IMR-90 (cell line): ENCODE measurements at regions not wholly inside any gene's neighbourhood (a gene's known extent, or its start where the extent isn't known, plus 50 kb on each side); places are given as distances from the start of the nearest gene placed in this dataset.

Experiments used
- ATAC-seq: fragments of 200-7000 bp; cut with Tn5 transposase; 2 replicates; pipeline ENCODE4 v1.9.1; 2020; ENCODE audit warnings: low read depth, mild to moderate bottlenecking, moderate library complexity
- BruUV-seq: library from RNA; stranded (reverse); fragments of 400-500 nt; replicated peaks from 2 replicates; lab custom pipeline; 2021; lab: Mats Ljungman, UMichigan
- CTCF ChIA-PET: fragments of 300-600 bp; formaldehyde crosslinking; extraction: SDS; loops from one replicate; lab custom pipeline; 2021; ENCODE audit warnings: antibody characterized with exemption; lab: Yijun Ruan, JAX
- POLR2A ChIA-PET: fragments of 300-600 bp; sonication (Branson Sonifier 250); formaldehyde crosslinking; loops from one replicate; lab custom pipeline; 2022; ENCODE audit warnings: antibody characterized with exemption; ENCODE audit not compliant: unreplicated experiment; lab: Charles Lee
- DNase-seq: peaks from one replicate; pipeline ENCODE4 v3.0.0; 2013
- H2AFZ ChIP-seq: replicated peaks from 2 replicates; pipeline ENCODE3; 2013; ENCODE audit warnings: low read length, mild to moderate bottlenecking; ENCODE audit not compliant: poor library complexity
- H2AK5ac ChIP-seq: 2 replicates; pipeline ENCODE4 v1.6.1; 2013; ENCODE audit warnings: low read depth, low read length, inconsistent platforms
- H2AK9ac ChIP-seq: replicated peaks from 2 replicates; pipeline ENCODE3; 2013; ENCODE audit warnings: mild to moderate bottlenecking, low read depth, low read length, moderate library complexity; ENCODE audit not compliant: poor library complexity
- H2BK120ac ChIP-seq: 2 replicates; pipeline ENCODE4 v1.6.1; 2013; ENCODE audit warnings: low read depth, low read length, inconsistent platforms
- H2BK15ac ChIP-seq: 3 replicates; pipeline ENCODE4 v1.6.1; 2013; ENCODE audit warnings: low read depth, low read length, inconsistent platforms
- H2BK20ac ChIP-seq: 2 replicates; pipeline ENCODE4 v1.6.1; 2013; ENCODE audit warnings: low read depth, mild to moderate bottlenecking, inconsistent platforms, low read length, moderate library complexity
- H2BK5ac ChIP-seq: 2 replicates; pipeline ENCODE4 v1.6.1; 2013; ENCODE audit warnings: mild to moderate bottlenecking, low read depth, low read length, inconsistent platforms; ENCODE audit not compliant: poor library complexity, severe bottlenecking
- H3K14ac ChIP-seq: replicated peaks from 2 replicates; pipeline ENCODE4 v1.6.1; 2013; ENCODE audit warnings: low read depth, low read length, inconsistent platforms
- H3K18ac ChIP-seq: 2 replicates; pipeline ENCODE4 v1.6.1; 2013; ENCODE audit warnings: low read depth, low read length, control low read depth
- H3K23ac ChIP-seq: 2 replicates; pipeline ENCODE4 v1.6.1; 2013; ENCODE audit warnings: low read depth, low read length, inconsistent platforms
- H3K27ac ChIP-seq: 2 replicates; pipeline ENCODE4 v1.5.1; 2013; ENCODE audit warnings: mild to moderate bottlenecking, control low read depth, low read length; ENCODE audit not compliant: insufficient read depth
- H3K27me3 ChIP-seq: 2 replicates; pipeline ENCODE4 v1.6.1; 2013; ENCODE audit warnings: low read length; ENCODE audit not compliant: control insufficient read depth, insufficient read depth
- H3K36me3 ChIP-seq: 2 replicates; pipeline ENCODE4 v1.6.1; 2013; ENCODE audit warnings: low read length, mixed read lengths; ENCODE audit not compliant: control insufficient read depth, insufficient read depth
- H3K4ac ChIP-seq: 2 replicates; pipeline ENCODE4 v1.6.1; 2013; ENCODE audit warnings: low read depth, low read length, inconsistent platforms
- H3K4me1 ChIP-seq: 2 replicates; pipeline ENCODE4 v1.6.1; 2013; ENCODE audit warnings: low read length, mixed read lengths; ENCODE audit not compliant: control insufficient read depth, insufficient read depth
- H3K4me2 ChIP-seq: 2 replicates; pipeline ENCODE4 v1.6.1; 2013; ENCODE audit warnings: low read depth, mild to moderate bottlenecking, control low read depth, low read length, moderate library complexity
- H3K4me3 ChIP-seq: 2 replicates; pipeline ENCODE4 v1.5.1; 2013; ENCODE audit warnings: low read depth, mild to moderate bottlenecking, control low read depth, low read length, moderate library complexity; ENCODE audit not compliant: insufficient read depth
- H3K56ac ChIP-seq: 2 replicates; pipeline ENCODE4 v1.6.1; 2013; ENCODE audit warnings: low read length, inconsistent platforms; ENCODE audit not compliant: insufficient read depth; ENCODE audit errors: extremely low read depth
- H3K79me1 ChIP-seq, 2 experiments: 2 replicates each; pipeline ENCODE4 v1.6.1; 2013; ENCODE audit warnings: low read length in 2 of 2, inconsistent platforms in 1 of 2, low read depth in 1 of 2
- H3K9ac ChIP-seq: 2 replicates; pipeline ENCODE4 v1.6.1; 2013; ENCODE audit warnings: low read depth, low read length, control low read depth
- H3K9me1 ChIP-seq: 2 replicates; pipeline ENCODE4 v1.6.1; 2013; ENCODE audit warnings: low read length, inconsistent platforms; ENCODE audit not compliant: insufficient read depth
- H3K9me3 ChIP-seq: 2 replicates; pipeline ENCODE4 v1.6.1; 2013; ENCODE audit warnings: low read length; ENCODE audit not compliant: control insufficient read depth, insufficient read depth
- H4K20me1 ChIP-seq: 2 replicates; pipeline ENCODE4 v1.6.1; 2013; ENCODE audit warnings: low read length, inconsistent platforms; ENCODE audit not compliant: insufficient read depth
- H4K5ac ChIP-seq: 2 replicates; pipeline ENCODE4 v1.6.1; 2013; ENCODE audit warnings: mild to moderate bottlenecking, low read depth, low read length, control low read depth
- H4K8ac ChIP-seq, 2 experiments: 2 replicates each; pipeline ENCODE4 v1.6.1; 2013; ENCODE audit warnings: low read depth in 2 of 2, low read length in 2 of 2, control low read depth in 1 of 2, inconsistent platforms in 1 of 2
- H4K91ac ChIP-seq: 2 replicates; pipeline ENCODE4 v1.6.1; 2013; ENCODE audit warnings: low read depth, low read length, inconsistent platforms; ENCODE audit not compliant: insufficient read depth
- CEBPB ChIP-seq: IDR thresholded peaks from 2 replicates; pipeline ENCODE4 v1.6.1; 2012; ENCODE audit warnings: low read depth, low read length, improper control_type of control experiment
- CHD1 ChIP-seq: IDR thresholded peaks from 2 replicates; pipeline ENCODE4 v1.6.1; 2012; ENCODE audit warnings: low read depth, low read length, improper control_type of control experiment
- CTCF ChIP-seq: conservative IDR thresholded peaks from 2 replicates; pipeline ENCODE4 v1.5.1; 2012; ENCODE audit warnings: mild to moderate bottlenecking, low read depth, low read length, improper control_type of control experiment
- MAFK ChIP-seq: IDR thresholded peaks from 2 replicates; pipeline ENCODE4 v1.6.1; 2012; ENCODE audit warnings: low read depth, low read length, improper control_type of control experiment
- NFE2L2 ChIP-seq: fragments of 150-350 bp; IDR thresholded peaks from 2 replicates; pipeline ENCODE4 v1.6.1; 2016; ENCODE audit warnings: low read depth, mild to moderate bottlenecking, low read length
- POLR2A ChIP-seq: IDR thresholded peaks from 2 replicates; pipeline ENCODE4 v1.6.1; 2012; ENCODE audit warnings: mild to moderate bottlenecking, low read depth, low read length
- RAD21 ChIP-seq: IDR thresholded peaks from 2 replicates; pipeline ENCODE4 v1.6.1; 2012; ENCODE audit warnings: low read length, improper control_type of control experiment
- SMC3 ChIP-seq: fragments of 150-350 bp; IDR thresholded peaks from 2 replicates; pipeline ENCODE4 v1.6.1; 2016; ENCODE audit warnings: low read depth, mild to moderate bottlenecking, antibody characterized with exemption, low read length, moderate library complexity
- USF2 ChIP-seq: fragments of 150-350 bp; IDR thresholded peaks from 2 replicates; pipeline ENCODE4 v1.6.1; 2017; ENCODE audit warnings: mild to moderate bottlenecking, antibody characterized with exemption, low read length, low read depth
- WGBS, 2 experiments: methylation state at CpG; one replicate each; pipeline versions ENCODE4 v1.1.5 to v1.1.7; 2013; ENCODE audit warnings: missing lambda C conversion rate in 2 of 2; ENCODE audit not compliant: insufficient read length in 1 of 2; ENCODE audit errors: extremely low coverage in 2 of 2; 5-methylcytosine and 5-hydroxymethylcytosine counted together
- dilution Hi-C: fragments of 300-500 bp; cut with HindIII; formaldehyde crosslinking; loops from one replicate; pipeline ENCODE4 v1.14.3; 2018; ENCODE audit warnings: low sequenced_read_pairs; ENCODE audit not compliant: unreplicated experiment
- in situ Hi-C: fragments of 300-500 bp; cut with MboI; formaldehyde crosslinking; loops from 3 replicates; pipeline ENCODE4 v1.14.3; 2019; ENCODE audit warnings: low sequenced_read_pairs, inconsistent platforms, mixed read lengths
- intact Hi-C: fragments of 100-400 bp; cut with micrococcal nuclease; formaldehyde crosslinking; loops from 2 replicates; pipeline ENCODE4 v1.10.0; 2022

GRCh38 chr12:104835317-104835716, 122.8 kb downstream of the SLC41A2 start:
- ChIA-PET POLR2A (interaction anchor here (0.6 kb wide), 1 partner anchor 324 kb away, joined by 3 read pairs; no protein-coding TSS in a partner anchor), CTCF (no interaction called here)
- Histone ChIP-seq H2BK15ac (no peak overlapping the region), H4K5ac (no peak overlapping the region), H4K20me1 (no peaks in the 10 kb centered on the region), H3K4me2 (no peak overlapping the region), H3K9ac (no peak overlapping the region), H2AK9ac (no peak overlapping the region), H3K14ac (no peak overlapping the region), H2BK5ac (no peak overlapping the region), H3K23ac (no peak overlapping the region), H3K27ac (no peak overlapping the region), H3K9me1 (no peaks in the 10 kb centered on the region), H3K4ac (no peak overlapping the region), H3K79me1 (no peaks in the 10 kb centered on the region), H2AK5ac (no peak overlapping the region), H2AFZ (no peak overlapping the region), H4K91ac (no peak overlapping the region), H2BK20ac (no peak overlapping the region), H3K56ac (no peak overlapping the region), H3K36me3 (no peaks in the 10 kb centered on the region), H3K27me3 (no peaks in the 10 kb centered on the region), H4K8ac (no peak overlapping the region), H3K9me3 (no peaks in the 10 kb centered on the region), H3K4me1 (no peaks in the 10 kb centered on the region), H3K4me3 (no peak overlapping the region), H3K18ac (no peak overlapping the region), H2BK120ac (no peak overlapping the region)
- in situ Hi-C loops, result no loop called here
- dilution Hi-C loops, result no loop called here
- BruUV-seq, result no TSS peak
- TF ChIP-seq SMC3, result no peak
- TF ChIP-seq USF2, result no peak
- no peak for TF ChIP-seq CEBPB
- no peak for TF ChIP-seq NFE2L2
- TF ChIP-seq MAFK, result no peak
- TF ChIP-seq CHD1, result no peak
- TF ChIP-seq POLR2A, result no peak
- no peak for TF ChIP-seq CTCF
- no peak for TF ChIP-seq RAD21
- ATAC-seq, result no peak
- WGBS, 2 experiments, result 80% methylated on average over 1 of the region's 2 CpGs; no CpG with 5 or more reads in 1 of the 2 experiments
- no peak for DNase-seq
- intact Hi-C loops, result no loop called here
